Smooth muscle cell (in vitro differentiated cells): ENCODE measurements at regions not wholly inside any gene's neighbourhood (a gene's known extent, or its start where the extent isn't known, plus 50 kb on each side); places are given as distances from the start of the nearest gene placed in this dataset.
A peak's percentile ranks its signal among the peaks of the same experiment; 100 is the strongest.

Experiments
- DNase-seq: peaks from one replicate; lab custom pipeline; 2025; ENCODE audit not compliant: unreplicated experiment; lab: John Stamatoyannopoulos, UW
- H2AFZ ChIP-seq: fragments of 200-600 bp; sonication (generic); 2 replicates; pipeline ENCODE4 v1.6.0; 2016; ENCODE audit warnings: antibody characterized with exemption, low read depth, mild to moderate bottlenecking
- H3F3A ChIP-seq: fragments of 200-600 bp; sonication (generic); 2 replicates; pipeline ENCODE4 v1.6.0; 2017; ENCODE audit warnings: antibody characterized with exemption, low read depth
- H3K27ac ChIP-seq: fragments of 200-600 bp; sonication (generic); 2 replicates; pipeline ENCODE4 v1.5.1; 2016; ENCODE audit warnings: low read depth, mild to moderate bottlenecking
- H3K27me3 ChIP-seq: fragments of 200-600 bp; sonication (generic); 2 replicates; pipeline ENCODE4 v1.6.1; 2016; ENCODE audit warnings: low read depth, mild to moderate bottlenecking
- H3K36me3 ChIP-seq: fragments of 200-600 bp; sonication (generic); 2 replicates; pipeline ENCODE4 v1.5.1; 2016; ENCODE audit warnings: low read depth
- H3K4me1 ChIP-seq: fragments of 200-600 bp; sonication (generic); 2 replicates; pipeline ENCODE4 v1.5.1; 2016; ENCODE audit warnings: low read depth
- H3K4me2 ChIP-seq: fragments of 200-600 bp; sonication (generic); 2 replicates; pipeline ENCODE4 v1.6.0; 2016; ENCODE audit warnings: mild to moderate bottlenecking
- H3K4me3 ChIP-seq: fragments of 200-600 bp; sonication (generic); 2 replicates; pipeline ENCODE4 v1.5.1; 2016; ENCODE audit warnings: mild to moderate bottlenecking
- H3K79me2 ChIP-seq: fragments of 200-600 bp; sonication (generic); 2 replicates; pipeline ENCODE4 v1.6.0; 2016; ENCODE audit warnings: low read depth, mild to moderate bottlenecking
- H3K9ac ChIP-seq: fragments of 200-600 bp; sonication (generic); 2 replicates; pipeline ENCODE4 v1.6.0; 2016; ENCODE audit warnings: low read depth
- H3K9me3 ChIP-seq: fragments of 200-600 bp; sonication (generic); replicated peaks from 2 replicates; pipeline ENCODE4 v1.5.1; 2016; ENCODE audit warnings: low read depth
- H4K20me1 ChIP-seq: fragments of 200-600 bp; sonication (generic); 2 replicates; pipeline ENCODE4 v1.6.0; 2016; ENCODE audit warnings: low read depth
- WGBS: methylation state at CpG from one replicate; pipeline ENCODE4 v1.1.7; 2016; ENCODE audit warnings: low lambda C conversion rate; 5-methylcytosine and 5-hydroxymethylcytosine counted together
- TF ChIP-seq, protein P1 (sequence below): fragments of 200-600 bp; sonication (generic); IDR thresholded peaks from 2 replicates; pipeline ENCODE4 v1.5.1; 2017; ENCODE audit warnings: borderline replicate concordance, mild to moderate bottlenecking, antibody characterized with exemption; ENCODE audit not compliant: insufficient read depth, poor library complexity, severe bottlenecking

DNA sequence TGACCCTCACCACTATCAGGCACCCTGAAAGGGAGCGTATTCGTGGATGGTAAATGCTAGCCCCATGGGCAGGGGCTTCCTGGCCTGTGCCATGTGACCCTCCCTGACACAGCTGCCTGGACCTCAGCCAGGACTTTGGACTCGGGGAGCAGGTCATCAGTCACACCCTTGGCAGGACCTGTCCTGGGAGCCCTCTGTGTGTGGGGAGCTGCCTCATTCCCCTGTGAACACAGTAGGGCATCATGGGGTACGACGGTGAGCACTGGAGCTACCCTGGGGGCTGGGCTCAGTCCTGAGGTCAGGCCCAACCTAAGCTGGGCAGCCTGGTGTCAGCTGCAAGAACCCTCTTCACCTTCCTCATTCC, 129.3 kb upstream of the FAM20C start:
- H3K4me3 ChIP-seq = no peak overlapping the region
- no peak for DNase-seq
- no peaks in the 10 kb centered on the region for H3K79me2 ChIP-seq
- no peak overlapping the region for H3K4me2 ChIP-seq
- no peaks in the 10 kb centered on the region for H3F3A ChIP-seq
- H4K20me1 ChIP-seq = no peaks in the 10 kb centered on the region
- no peak overlapping the region for H3K27ac ChIP-seq
- no peaks in the 10 kb centered on the region for H3K36me3 ChIP-seq
- no peaks in the 10 kb centered on the region for H3K4me1 ChIP-seq
- H3K9me3 ChIP-seq = no peaks in the 10 kb centered on the region
- no peaks in the 10 kb centered on the region for H3K27me3 ChIP-seq
- H2AFZ ChIP-seq = no peak overlapping the region
- no peak overlapping the region for H3K9ac ChIP-seq
- TF ChIP-seq, protein P1, sequence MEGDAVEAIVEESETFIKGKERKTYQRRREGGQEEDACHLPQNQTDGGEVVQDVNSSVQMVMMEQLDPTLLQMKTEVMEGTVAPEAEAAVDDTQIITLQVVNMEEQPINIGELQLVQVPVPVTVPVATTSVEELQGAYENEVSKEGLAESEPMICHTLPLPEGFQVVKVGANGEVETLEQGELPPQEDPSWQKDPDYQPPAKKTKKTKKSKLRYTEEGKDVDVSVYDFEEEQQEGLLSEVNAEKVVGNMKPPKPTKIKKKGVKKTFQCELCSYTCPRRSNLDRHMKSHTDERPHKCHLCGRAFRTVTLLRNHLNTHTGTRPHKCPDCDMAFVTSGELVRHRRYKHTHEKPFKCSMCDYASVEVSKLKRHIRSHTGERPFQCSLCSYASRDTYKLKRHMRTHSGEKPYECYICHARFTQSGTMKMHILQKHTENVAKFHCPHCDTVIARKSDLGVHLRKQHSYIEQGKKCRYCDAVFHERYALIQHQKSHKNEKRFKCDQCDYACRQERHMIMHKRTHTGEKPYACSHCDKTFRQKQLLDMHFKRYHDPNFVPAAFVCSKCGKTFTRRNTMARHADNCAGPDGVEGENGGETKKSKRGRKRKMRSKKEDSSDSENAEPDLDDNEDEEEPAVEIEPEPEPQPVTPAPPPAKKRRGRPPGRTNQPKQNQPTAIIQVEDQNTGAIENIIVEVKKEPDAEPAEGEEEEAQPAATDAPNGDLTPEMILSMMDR = no peak
- 86% methylated on average over 5 of the region's 5 CpGs for WGBS

- Histone ChIP-seq H3K27ac (no peak overlapping the region), H3K27me3 (no peaks in the 10 kb centered on the region), H3K4me2 (no peak overlapping the region), H3K9me3 (no peaks in the 10 kb centered on the region), H3K4me1 (no peaks in the 10 kb centered on the region), H3K4me3 (no peak overlapping the region), H3F3A (no peaks in the 10 kb centered on the region), H3K36me3 (no peaks in the 10 kb centered on the region), H2AFZ (no peak overlapping the region), H4K20me1 (no peaks in the 10 kb centered on the region), H3K79me2 (no peaks in the 10 kb centered on the region), H3K9ac (no peak overlapping the region)
- TF ChIP-seq, protein P1 = no peak
- no peak for DNase-seq
- 86% methylated on average over 11 of the region's 11 CpGs for WGBS
Observed at GRCh38 chr7:63521-64021, 128.8 kb upstream of the FAM20C start.

DNA sequence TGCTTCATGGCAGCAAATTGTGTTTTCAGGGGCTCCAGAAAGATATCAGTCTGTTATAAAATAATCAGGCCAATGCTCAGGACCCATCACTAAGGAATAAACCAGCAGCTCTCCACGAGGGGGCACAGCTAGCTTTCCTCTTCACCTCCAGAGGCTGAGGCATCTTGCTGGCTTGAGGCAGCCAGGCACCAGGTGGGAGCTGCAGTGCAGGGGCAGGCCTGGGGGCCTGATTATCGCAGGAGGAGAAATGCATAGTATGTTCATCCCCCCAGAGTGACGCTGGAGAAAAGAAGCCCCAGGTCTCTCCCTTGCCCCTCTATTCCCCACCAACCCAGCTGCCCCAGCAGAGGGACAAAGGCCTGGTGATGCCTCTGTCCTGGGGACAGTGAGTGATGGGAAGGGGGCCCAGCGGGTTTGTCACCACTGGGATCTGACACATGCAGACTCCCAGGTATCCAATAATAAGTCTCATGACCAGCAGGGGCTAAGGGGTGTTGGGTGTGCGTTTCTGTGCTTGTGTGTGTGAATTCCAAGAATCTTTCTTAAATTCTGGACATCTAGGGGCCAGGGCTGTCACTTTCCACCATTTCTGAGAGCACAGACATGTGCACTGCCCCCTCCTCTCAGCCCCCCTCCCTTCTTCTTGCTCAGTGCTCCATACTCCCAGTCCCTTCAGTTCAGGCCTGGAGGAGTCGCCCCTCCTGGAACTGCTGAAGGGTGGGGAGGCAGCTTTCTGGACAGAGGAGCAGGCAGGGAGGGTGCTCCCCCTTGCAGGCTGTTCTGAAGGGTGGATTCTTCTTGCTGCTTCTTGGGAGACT, 128.1 kb upstream of the FAM20C start:
- 80% methylated on average over 6 of the region's 6 CpGs for WGBS

More for the DNA sequence above, 128.1 kb upstream of the FAM20C start:
- Histone ChIP-seq H3F3A (no peaks in the 10 kb centered on the region), H3K9me3 (no peaks in the 10 kb centered on the region), H3K79me2 (no peaks in the 10 kb centered on the region), H3K9ac (no peak overlapping the region), H3K27me3 (no peaks in the 10 kb centered on the region), H3K4me3 (no peak overlapping the region), H3K4me1 (no peaks in the 10 kb centered on the region), H3K27ac (no peak overlapping the region), H3K4me2 (no peak overlapping the region), H4K20me1 (no peaks in the 10 kb centered on the region), H3K36me3 (no peaks in the 10 kb centered on the region), H2AFZ (no peak overlapping the region)
- DNase-seq = no peak
- TF ChIP-seq, protein P1 = peak; percentile 35
